H9 (cell line): ENCODE measurements at regions not wholly inside any gene's neighbourhood (a gene's known extent, or its start where the extent isn't known, plus 50 kb on each side); places are given as distances from the start of the nearest gene placed in this dataset.

Experiments
- DNase-seq: peaks from one replicate; pipeline ENCODE4 v3.0.0-alpha.2; 2017
- H2AFZ ChIP-seq: one replicate; pipeline ENCODE4 v1.6.1; 2013; ENCODE audit warnings: mild to moderate bottlenecking, low read length, control low read depth, moderate library complexity
- H2AK5ac ChIP-seq: 2 replicates; pipeline ENCODE4 v1.6.1; 2013; ENCODE audit warnings: low read length, control low read depth, mixed read lengths; ENCODE audit not compliant: insufficient read length
- H2BK120ac ChIP-seq: one replicate; pipeline ENCODE4 v1.6.1; 2013; ENCODE audit warnings: low read depth, mild to moderate bottlenecking, low read length, control low read depth, inconsistent platforms; ENCODE audit not compliant: poor library complexity, severe bottlenecking
- H2BK12ac ChIP-seq: 2 replicates; pipeline ENCODE4 v1.6.1; 2013; ENCODE audit warnings: low read length, control low read depth, mixed read lengths, low read depth; ENCODE audit not compliant: insufficient read length
- H2BK15ac ChIP-seq: 2 replicates; pipeline ENCODE4 v1.6.1; 2013; ENCODE audit warnings: low read depth, low read length, control low read depth
- H2BK20ac ChIP-seq: one replicate; pipeline ENCODE4 v1.6.1; 2013; ENCODE audit warnings: low read depth, mild to moderate bottlenecking, low read length, control low read depth, inconsistent platforms; ENCODE audit not compliant: poor library complexity, severe bottlenecking
- H2BK5ac ChIP-seq: 2 replicates; pipeline ENCODE4 v1.6.1; 2013; ENCODE audit warnings: low read length, control low read depth, mixed read lengths; ENCODE audit not compliant: insufficient read length
- H3K14ac ChIP-seq: 2 replicates; pipeline ENCODE4 v1.6.1; 2013; ENCODE audit warnings: low read length, control low read depth; ENCODE audit not compliant: insufficient read depth
- H3K18ac ChIP-seq: 2 replicates; pipeline ENCODE4 v1.6.1; 2013; ENCODE audit warnings: low read depth, mild to moderate bottlenecking, mixed read lengths, low read length, control low read depth; ENCODE audit not compliant: insufficient read length
- H3K23ac ChIP-seq: 2 replicates; pipeline ENCODE4 v1.6.1; 2013; ENCODE audit warnings: low read length, control low read depth, mixed read lengths, low read depth; ENCODE audit not compliant: insufficient read length
- H3K23me2 ChIP-seq: 2 replicates; pipeline ENCODE4 v1.6.1; 2013; ENCODE audit warnings: low read depth, mild to moderate bottlenecking, mixed read lengths, low read length, control low read depth; ENCODE audit not compliant: insufficient read length, poor library complexity, severe bottlenecking
- H3K27ac ChIP-seq: 2 replicates; pipeline ENCODE4 v1.5.1; 2013; ENCODE audit warnings: low read length, control low read depth, mixed read lengths, low read depth; ENCODE audit not compliant: insufficient read length
- H3K27me3 ChIP-seq: 2 replicates; pipeline ENCODE4 v1.6.1; 2013; ENCODE audit warnings: low read length, control low read depth, inconsistent platforms; ENCODE audit not compliant: insufficient read depth
- H3K4ac ChIP-seq: 2 replicates; pipeline ENCODE4 v1.6.1; 2013; ENCODE audit warnings: low read depth, mild to moderate bottlenecking, control low read depth, inconsistent platforms, low read length, moderate library complexity
- H3K4me1 ChIP-seq: 2 replicates; pipeline ENCODE4 v1.6.1; 2013; ENCODE audit warnings: low read length, control low read depth, inconsistent platforms; ENCODE audit not compliant: insufficient read depth
- H3K4me2 ChIP-seq: 2 replicates; pipeline ENCODE4 v1.6.1; 2013; ENCODE audit warnings: low read length, control low read depth, mixed read lengths; ENCODE audit not compliant: insufficient read length, insufficient read depth
- H3K56ac ChIP-seq: 2 replicates; pipeline ENCODE4 v1.6.1; 2013; ENCODE audit warnings: low read depth, mild to moderate bottlenecking, mixed read lengths, low read length, control low read depth; ENCODE audit not compliant: insufficient read length
- H3K79me1 ChIP-seq: 2 replicates; pipeline ENCODE4 v1.6.1; 2013; ENCODE audit warnings: low read depth, mild to moderate bottlenecking, moderate library complexity, low read length, control low read depth, inconsistent platforms; ENCODE audit not compliant: insufficient read depth, poor library complexity, severe bottlenecking
- H3K79me2 ChIP-seq: 2 replicates; pipeline ENCODE4 v1.6.1; 2013; ENCODE audit warnings: low read length, control low read depth, inconsistent platforms; ENCODE audit not compliant: insufficient read depth
- H3K9ac ChIP-seq: 2 replicates; pipeline ENCODE4 v1.6.1; 2013; ENCODE audit warnings: low read length, control low read depth, mixed read lengths; ENCODE audit not compliant: insufficient read length; ENCODE audit errors: extremely low read depth
- H3K9me3 ChIP-seq: one replicate; pipeline ENCODE4 v1.6.1; 2013; ENCODE audit warnings: low read depth, low read length, inconsistent platforms; ENCODE audit not compliant: control insufficient read depth
- H3T11ph ChIP-seq: one replicate; pipeline ENCODE4 v1.6.1; 2013; ENCODE audit warnings: mild to moderate bottlenecking, low read length, control low read depth, inconsistent platforms
- H4K20me1 ChIP-seq: one replicate; pipeline ENCODE4 v1.6.1; 2013; ENCODE audit not compliant: control insufficient read depth, insufficient read length, insufficient read depth
- H4K5ac ChIP-seq: 2 replicates; pipeline ENCODE4 v1.6.1; 2013; ENCODE audit warnings: low read depth, mild to moderate bottlenecking, mixed read lengths, low read length, control low read depth; ENCODE audit not compliant: insufficient read length
- H4K8ac ChIP-seq: replicated peaks from 2 replicates; pipeline ENCODE4 v1.6.1; 2013; ENCODE audit warnings: low read length, control low read depth, mixed read lengths, low read depth; ENCODE audit not compliant: insufficient read length
- H4K91ac ChIP-seq: 2 replicates; pipeline ENCODE4 v1.6.1; 2013; ENCODE audit warnings: low read depth, mild to moderate bottlenecking, moderate library complexity, mixed read lengths, low read length, control low read depth; ENCODE audit not compliant: insufficient read length
- H3K27ac Mint-ChIP-seq, 3 experiments: 2 replicates in 2 of 3; 3 replicates in 1 of 3; pipeline ENCODE4 v1.8.0; 2020 to 2021; ENCODE audit warnings: mixed read lengths in 3 of 3, mild to moderate bottlenecking in 1 of 3, moderate library complexity in 1 of 3
- H3K27me3 Mint-ChIP-seq: 2 replicates; pipeline ENCODE4 v1.8.0; 2021; ENCODE audit warnings: low read depth, mild to moderate bottlenecking, moderate library complexity, mixed read lengths
- H3K36me3 Mint-ChIP-seq, 3 experiments: 2 replicates in 2 of 3; 3 replicates in 1 of 3; pipeline ENCODE4 v1.8.0; 2020 to 2021; ENCODE audit warnings: low read depth in 3 of 3, mixed read lengths in 3 of 3; ENCODE audit not compliant: insufficient read depth in 1 of 3
- H3K4me1 Mint-ChIP-seq, 2 experiments: 2 replicates each; pipeline ENCODE4 v1.8.0; 2020; ENCODE audit warnings: mixed read lengths in 2 of 2
- H3K4me3 Mint-ChIP-seq, 2 experiments: 2 replicates in 1 of 2; 3 replicates in 1 of 2; pipeline ENCODE4 v1.8.0; 2020 to 2021; ENCODE audit warnings: mild to moderate bottlenecking in 2 of 2, mixed read lengths in 2 of 2, moderate library complexity in 1 of 2
- H3K9me3 Mint-ChIP-seq, 2 experiments: 2 replicates in 1 of 2; 3 replicates in 1 of 2; pipeline ENCODE4 v1.8.0; 2020; ENCODE audit warnings: mild to moderate bottlenecking in 2 of 2, mixed read lengths in 2 of 2, moderate library complexity in 1 of 2
- WGBS: extraction: QIAGEN DNeasy Blood & Tissue Kit; methylation state at CpG from one replicate; pipeline ENCODE4 v1.1.7; 2013; ENCODE audit warnings: missing lambda C conversion rate, low lambda C conversion rate, mixed read lengths; ENCODE audit not compliant: insufficient read length; ENCODE audit errors: extremely low coverage; 5-methylcytosine and 5-hydroxymethylcytosine counted together
- TF ChIP-seq, protein P1 (sequence below): fragments of 200-600 bp; sonication (generic); conservative IDR thresholded peaks from 3 replicates; pipeline ENCODE4 v1.8.0; 2021; ENCODE audit warnings: antibody characterized with exemption, mild to moderate bottlenecking

DNA sequence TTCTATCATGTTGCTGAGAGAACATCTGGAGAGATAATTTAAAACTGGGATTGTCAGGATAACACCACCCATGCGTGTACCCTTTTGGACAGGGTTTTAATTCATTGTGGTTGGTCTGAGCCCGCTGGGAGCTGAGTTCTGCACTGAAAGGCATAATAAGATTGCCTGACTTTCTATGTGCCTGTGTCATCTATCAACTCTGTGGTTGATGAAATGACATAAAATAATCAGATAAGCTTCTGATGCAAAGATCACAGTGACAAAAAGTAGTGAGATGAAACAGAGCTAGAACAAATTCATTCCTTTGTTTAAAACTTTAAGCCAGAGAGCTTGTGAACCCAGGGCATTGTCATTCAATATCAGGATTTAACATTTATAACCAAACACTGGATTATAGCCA lies 98.7 kb downstream of the BBS10 start:
- WGBS, result no CpG with 5 or more reads among the region's 2 CpGs
- Histone ChIP-seq H3K4me1 (peaks cover 3% of the 10 kb centered on the region; the same call in 1 of the 2 replicates), H2BK120ac (no peak overlapping the region), H2BK20ac (no peak overlapping the region), H4K5ac (no peak overlapping the region), H2BK5ac (no peak overlapping the region), H3K79me2 (no peaks in the 10 kb centered on the region), H3K4ac (no peak overlapping the region), H2AFZ (no peak overlapping the region), H3K27ac (no peak overlapping the region), H3K9me3 (no peaks in the 10 kb centered on the region), H4K8ac (no peak overlapping the region), H3T11ph (no peak overlapping the region), H4K91ac (no peak overlapping the region), H3K23ac (no peak overlapping the region), H3K18ac (no peak overlapping the region), H3K14ac (no peak overlapping the region), H2BK15ac (no peak overlapping the region), H2AK5ac (no peak overlapping the region), H4K20me1 (no peaks in the 10 kb centered on the region), H3K79me1 (no peaks in the 10 kb centered on the region), H3K27me3 (no peaks in the 10 kb centered on the region), H3K56ac (no peak overlapping the region), H3K4me2 (no peak overlapping the region), H2BK12ac (no peak overlapping the region), H3K9ac (no peak overlapping the region), H3K23me2 (no peaks in the 10 kb centered on the region)
- no peak for DNase-seq
- peak overlapping the region in 1 of 3 experiments; percentile 12; a peak in 1 of 7 replicates for H3K27ac Mint-ChIP-seq
- no peak overlapping the region for H3K4me3 Mint-ChIP-seq
- H3K36me3 Mint-ChIP-seq, result no peaks in the 10 kb centered on the region
- no peaks in the 10 kb centered on the region for H3K27me3 Mint-ChIP-seq
- TF ChIP-seq, protein P1, sequence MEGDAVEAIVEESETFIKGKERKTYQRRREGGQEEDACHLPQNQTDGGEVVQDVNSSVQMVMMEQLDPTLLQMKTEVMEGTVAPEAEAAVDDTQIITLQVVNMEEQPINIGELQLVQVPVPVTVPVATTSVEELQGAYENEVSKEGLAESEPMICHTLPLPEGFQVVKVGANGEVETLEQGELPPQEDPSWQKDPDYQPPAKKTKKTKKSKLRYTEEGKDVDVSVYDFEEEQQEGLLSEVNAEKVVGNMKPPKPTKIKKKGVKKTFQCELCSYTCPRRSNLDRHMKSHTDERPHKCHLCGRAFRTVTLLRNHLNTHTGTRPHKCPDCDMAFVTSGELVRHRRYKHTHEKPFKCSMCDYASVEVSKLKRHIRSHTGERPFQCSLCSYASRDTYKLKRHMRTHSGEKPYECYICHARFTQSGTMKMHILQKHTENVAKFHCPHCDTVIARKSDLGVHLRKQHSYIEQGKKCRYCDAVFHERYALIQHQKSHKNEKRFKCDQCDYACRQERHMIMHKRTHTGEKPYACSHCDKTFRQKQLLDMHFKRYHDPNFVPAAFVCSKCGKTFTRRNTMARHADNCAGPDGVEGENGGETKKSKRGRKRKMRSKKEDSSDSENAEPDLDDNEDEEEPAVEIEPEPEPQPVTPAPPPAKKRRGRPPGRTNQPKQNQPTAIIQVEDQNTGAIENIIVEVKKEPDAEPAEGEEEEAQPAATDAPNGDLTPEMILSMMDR, result no peak
- peaks cover 16 to 23% of the 10 kb centered on the region in 2 experiments for H3K4me1 Mint-ChIP-seq
- H3K9me3 Mint-ChIP-seq, result no peaks in the 10 kb centered on the region
